ENCODE measurements at regions not wholly inside any gene's neighbourhood (a gene's known extent, or its start where the extent isn't known, plus 50 kb on each side); places are given as distances from the start of the nearest gene placed in this dataset.

- TF ChIP-seq CTCF (IDR thresholded peaks at IDR 0.05; ENCODE audit: extremely low read depth, insufficient read depth, missing control alignments), result no peak
- in situ Hi-C loops (cut with MboI; ENCODE audit: low pct_unique_long_range_greater_than_20kb, low sequenced_read_pairs, unreplicated experiment), result no loop called here
- no peak for DNase-seq (ENCODE audit: low spot score)
Measured at GRCh38 chr16:73159296-73159695, 111.4 kb upstream of the ZFHX3 start.

- TF ChIP-seq CTCF (IDR thresholded peaks at IDR 0.05; ENCODE audit: extremely low read depth, insufficient read depth, missing control alignments), result no peak
- no peak for DNase-seq (ENCODE audit: low spot score)
- in situ Hi-C loops (cut with MboI; ENCODE audit: low pct_unique_long_range_greater_than_20kb, low sequenced_read_pairs, unreplicated experiment), result no loop called here
Measured at GRCh38 chr16:73157861-73158260, 109.9 kb upstream of the ZFHX3 start.

GRCh38 chr16:73154063-73154870 is 106.3 kb upstream of the ZFHX3 start:
- TF ChIP-seq CTCF (IDR thresholded peaks at IDR 0.05; ENCODE audit: extremely low read depth, insufficient read depth, missing control alignments), result no peak
- in situ Hi-C loops (cut with MboI; ENCODE audit: low pct_unique_long_range_greater_than_20kb, low sequenced_read_pairs, unreplicated experiment), result no loop called here
- DNase-seq (ENCODE audit: low spot score), result no peak

- in situ Hi-C loops (cut with MboI; ENCODE audit: low pct_unique_long_range_greater_than_20kb, low sequenced_read_pairs, unreplicated experiment), result no loop called here
- TF ChIP-seq CTCF (IDR thresholded peaks at IDR 0.05; ENCODE audit: extremely low read depth, insufficient read depth, missing control alignments), result no peak
- DNase-seq (ENCODE audit: low spot score), result no peak
Measured at GRCh38 chr16:73152386-73153125, 104.6 kb upstream of the ZFHX3 start.

- in situ Hi-C loops (cut with MboI; ENCODE audit: low pct_unique_long_range_greater_than_20kb, low sequenced_read_pairs, unreplicated experiment), result no loop called here
- no peak for DNase-seq (ENCODE audit: low spot score)
- no peak for TF ChIP-seq CTCF (IDR thresholded peaks at IDR 0.05; ENCODE audit: extremely low read depth, insufficient read depth, missing control alignments)
Measured at GRCh38 chr16:73151941-73152340, 104.0 kb upstream of the ZFHX3 start.

GRCh38 chr16:73151225-73151624 is 103.3 kb upstream of the ZFHX3 start:
- no peak for TF ChIP-seq CTCF (IDR thresholded peaks at IDR 0.05; ENCODE audit: extremely low read depth, insufficient read depth, missing control alignments)
- in situ Hi-C loops (cut with MboI; ENCODE audit: low pct_unique_long_range_greater_than_20kb, low sequenced_read_pairs, unreplicated experiment), result no loop called here
- no peak for DNase-seq (ENCODE audit: low spot score)

All from GM13977 (cell line).